ENCODE measurements at regions not wholly inside any gene's neighbourhood (a gene's known extent, or its start where the extent isn't known, plus 50 kb on each side); places are given as distances from the start of the nearest gene placed in this dataset.

DNA sequence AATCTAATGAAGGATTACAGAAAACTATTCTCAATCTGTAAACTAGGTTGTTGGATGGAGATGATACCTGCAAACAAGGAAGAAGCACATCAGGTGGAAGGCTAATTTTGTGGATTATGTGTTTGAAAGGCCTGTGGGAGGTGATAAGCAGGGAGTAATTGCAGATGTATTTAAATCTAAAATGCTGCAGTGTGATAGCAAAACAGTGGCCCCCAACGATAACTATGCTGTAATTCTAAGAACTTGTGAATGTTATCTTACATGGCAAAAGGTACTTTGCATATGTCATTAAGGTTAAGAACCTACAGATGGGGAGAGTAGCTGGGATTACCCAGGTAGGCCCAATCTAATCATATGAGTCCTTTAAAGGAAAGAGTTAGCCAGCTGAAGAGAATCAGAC lies 164.5 kb upstream of the AHR start:
- DNase-seq (ENCODE audit: low read depth, low spot score): no peak
- Mint-ChIP-seq H3K27ac (ENCODE audit: unreplicated experiment) (no peak overlapping the region), H3K9me3 (no peaks in the 10 kb centered on the region), H3K27me3 (ENCODE audit: low read depth) (no peaks in the 10 kb centered on the region), H3K4me3 (no peak overlapping the region), H3K4me1 (peaks cover 21% of the 10 kb centered on the region), H3K36me3 (ENCODE audit: low read depth) (no peaks in the 10 kb centered on the region)
- TF ChIP-seq, protein P1, sequence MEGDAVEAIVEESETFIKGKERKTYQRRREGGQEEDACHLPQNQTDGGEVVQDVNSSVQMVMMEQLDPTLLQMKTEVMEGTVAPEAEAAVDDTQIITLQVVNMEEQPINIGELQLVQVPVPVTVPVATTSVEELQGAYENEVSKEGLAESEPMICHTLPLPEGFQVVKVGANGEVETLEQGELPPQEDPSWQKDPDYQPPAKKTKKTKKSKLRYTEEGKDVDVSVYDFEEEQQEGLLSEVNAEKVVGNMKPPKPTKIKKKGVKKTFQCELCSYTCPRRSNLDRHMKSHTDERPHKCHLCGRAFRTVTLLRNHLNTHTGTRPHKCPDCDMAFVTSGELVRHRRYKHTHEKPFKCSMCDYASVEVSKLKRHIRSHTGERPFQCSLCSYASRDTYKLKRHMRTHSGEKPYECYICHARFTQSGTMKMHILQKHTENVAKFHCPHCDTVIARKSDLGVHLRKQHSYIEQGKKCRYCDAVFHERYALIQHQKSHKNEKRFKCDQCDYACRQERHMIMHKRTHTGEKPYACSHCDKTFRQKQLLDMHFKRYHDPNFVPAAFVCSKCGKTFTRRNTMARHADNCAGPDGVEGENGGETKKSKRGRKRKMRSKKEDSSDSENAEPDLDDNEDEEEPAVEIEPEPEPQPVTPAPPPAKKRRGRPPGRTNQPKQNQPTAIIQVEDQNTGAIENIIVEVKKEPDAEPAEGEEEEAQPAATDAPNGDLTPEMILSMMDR (conservative IDR thresholded peaks at IDR 0.05): no peak

DNA sequence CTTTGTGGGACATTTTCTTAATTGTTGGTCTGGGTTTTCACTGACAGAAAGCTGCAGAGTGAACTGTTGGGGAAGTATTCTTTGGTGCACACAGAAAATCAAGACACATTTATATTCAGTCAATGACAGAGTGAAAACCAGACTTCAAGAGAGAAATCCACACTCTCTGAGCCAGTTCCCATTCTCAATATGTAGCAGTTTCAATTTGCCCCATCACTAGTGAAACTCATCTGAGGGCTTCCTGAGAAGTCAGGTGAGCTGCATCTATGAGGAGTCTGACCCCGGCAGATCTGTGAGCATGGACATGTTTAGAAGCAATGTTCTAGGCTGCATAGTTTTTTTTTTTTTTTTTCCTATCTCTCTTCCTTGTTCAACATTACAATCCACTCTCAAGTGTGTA lies 163.7 kb upstream of the AHR start:
- H3K4me1 Mint-ChIP-seq: peaks cover 15% of the 10 kb centered on the region
- no peaks in the 10 kb centered on the region for H3K9me3 Mint-ChIP-seq
- no peak overlapping the region for H3K27ac Mint-ChIP-seq (ENCODE audit: unreplicated experiment)
- TF ChIP-seq, protein P1 (conservative IDR thresholded peaks at IDR 0.05): no peak
- H3K27me3 Mint-ChIP-seq (ENCODE audit: low read depth): no peaks in the 10 kb centered on the region
- H3K36me3 Mint-ChIP-seq (ENCODE audit: low read depth): no peaks in the 10 kb centered on the region
- H3K4me3 Mint-ChIP-seq: no peak overlapping the region
- DNase-seq (ENCODE audit: low read depth, low spot score): no peak

DNA sequence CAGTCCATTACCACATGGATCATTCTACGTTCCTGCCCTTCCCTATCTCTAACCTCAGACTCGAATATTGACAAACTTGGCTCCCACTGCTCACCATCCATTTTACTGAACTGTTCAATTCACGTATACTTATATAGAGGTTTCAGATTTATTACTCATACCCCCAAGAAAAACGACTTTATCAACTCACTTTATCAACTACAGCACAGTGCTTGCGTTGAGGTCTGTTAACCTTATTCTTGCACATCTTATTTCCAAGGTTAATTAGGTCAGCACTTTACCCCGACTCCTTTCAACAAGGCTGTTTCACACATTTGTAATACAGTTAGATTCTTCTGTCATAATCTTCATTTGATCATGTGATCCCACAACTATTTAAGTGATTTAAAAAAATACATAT lies 162.3 kb upstream of the AHR start:
- no peaks in the 10 kb centered on the region for H3K36me3 Mint-ChIP-seq (ENCODE audit: low read depth)
- no peak overlapping the region for H3K27ac Mint-ChIP-seq (ENCODE audit: unreplicated experiment)
- no peaks in the 10 kb centered on the region for H3K9me3 Mint-ChIP-seq
- no peak for DNase-seq (ENCODE audit: low read depth, low spot score)
- H3K4me1 Mint-ChIP-seq: peaks cover 6% of the 10 kb centered on the region
- no peak overlapping the region for H3K4me3 Mint-ChIP-seq
- no peaks in the 10 kb centered on the region for H3K27me3 Mint-ChIP-seq (ENCODE audit: low read depth)
- TF ChIP-seq, protein P1 (conservative IDR thresholded peaks at IDR 0.05): no peak

DNA sequence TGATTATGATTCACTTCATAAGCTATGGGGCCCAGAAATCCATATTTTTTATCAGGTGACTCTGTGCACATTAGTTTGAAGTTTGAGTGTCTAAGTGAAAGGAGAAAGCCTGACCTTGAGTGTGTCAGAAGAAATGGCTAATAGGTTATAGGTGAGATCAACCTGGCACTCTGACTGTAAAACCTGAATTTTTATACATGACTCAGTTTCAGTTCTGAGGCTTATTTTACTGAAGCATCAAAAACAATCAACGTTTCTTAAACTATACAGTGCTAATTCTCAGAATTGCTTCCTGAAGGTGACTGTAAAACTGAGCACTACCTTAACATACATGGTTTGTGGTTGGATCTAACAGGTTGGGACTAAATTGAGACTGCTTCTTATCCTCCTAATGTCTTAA lies 159.4 kb upstream of the AHR start:
- Mint-ChIP-seq H3K9me3 (no peaks in the 10 kb centered on the region), H3K4me1 (peaks cover 20% of the 10 kb centered on the region), H3K27me3 (ENCODE audit: low read depth) (no peaks in the 10 kb centered on the region), H3K36me3 (ENCODE audit: low read depth) (no peaks in the 10 kb centered on the region), H3K4me3 (no peak overlapping the region), H3K27ac (ENCODE audit: unreplicated experiment) (peak overlapping the region; percentile 1)
- TF ChIP-seq, protein P1 (conservative IDR thresholded peaks at IDR 0.05): no peak
- no peak for DNase-seq (ENCODE audit: low read depth, low spot score)

DNA sequence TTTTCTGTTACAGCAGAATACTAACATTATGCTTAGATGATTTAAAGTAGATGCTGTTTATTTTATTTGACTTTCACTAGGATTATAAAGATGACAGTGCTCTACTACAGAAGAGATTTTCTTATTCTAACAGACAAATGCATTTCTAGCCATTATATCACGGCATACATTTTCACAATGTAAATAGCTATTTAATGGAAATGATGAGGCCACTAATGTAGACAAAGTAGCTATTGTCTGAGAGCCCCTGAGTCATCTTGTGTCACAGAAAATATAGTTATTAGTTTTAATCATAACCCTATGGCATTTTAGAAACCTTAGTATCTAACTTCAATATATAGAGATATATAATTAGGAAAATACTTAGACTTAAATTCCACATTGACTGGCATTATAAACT lies 158.0 kb upstream of the AHR start:
- H3K36me3 Mint-ChIP-seq (ENCODE audit: low read depth): no peaks in the 10 kb centered on the region
- H3K27me3 Mint-ChIP-seq (ENCODE audit: low read depth): no peaks in the 10 kb centered on the region
- TF ChIP-seq, protein P1 (conservative IDR thresholded peaks at IDR 0.05): no peak
- no peak overlapping the region for H3K4me3 Mint-ChIP-seq
- no peak overlapping the region for H3K27ac Mint-ChIP-seq (ENCODE audit: unreplicated experiment)
- H3K4me1 Mint-ChIP-seq: peaks cover 20% of the 10 kb centered on the region
- no peak for DNase-seq (ENCODE audit: low read depth, low spot score)
- no peaks in the 10 kb centered on the region for H3K9me3 Mint-ChIP-seq
